Lower leg skin (tissue), 4 donors: ENCODE measurements at regions not wholly inside any gene's neighbourhood (a gene's known extent, or its start where the extent isn't known, plus 50 kb on each side); places are given as distances from the start of the nearest gene placed in this dataset.

Source experiments
- DNase-seq, 2 donors: peaks; one replicate each; pipeline ENCODE4 v3.0.0-alpha.2; 2019; ENCODE audit warnings: low spot score in 2 of 2
- H3K4me3 ChIP-seq: fragments of 200-600 bp; sonication (generic); 2 replicates; pipeline ENCODE4 v1.5.1; 2017; ENCODE audit warnings: mild to moderate bottlenecking, low read depth; ENCODE audit not compliant: poor library complexity, severe bottlenecking
- CTCF ChIP-seq, 3 donors: fragments of 450-650 bp; IDR thresholded peaks; one replicate each; pipeline ENCODE4 v1.5.1; 2016; ENCODE audit warnings: antibody characterized with exemption in 3 of 3, mild to moderate bottlenecking in 3 of 3, moderate library complexity in 2 of 3
- POLR2A ChIP-seq, 2 donors: fragments of 450-650 bp; IDR thresholded peaks; one replicate each; pipeline ENCODE4 v1.6.1; 2016 to 2017; ENCODE audit warnings: antibody characterized with exemption in 2 of 2, mild to moderate bottlenecking in 1 of 2, moderate library complexity in 1 of 2
- WGBS, 2 donors: methylation state at CpG; one replicate each; pipeline ENCODE4 v1.1.5; 2018; 5-methylcytosine and 5-hydroxymethylcytosine counted together
- intact Hi-C: fragments of 100-400 bp; cut with DNase I; formaldehyde crosslinking; loops from one replicate; pipeline ENCODE4 v1.15.0; 2023; ENCODE audit warnings: low total_unique reads

GRCh38 chr11:127733552-127733951, 733.0 kb upstream of the KIRREL3 start:
- intact Hi-C loops: no loop called here
- DNase-seq: no peak
- no peak overlapping the region for H3K4me3 ChIP-seq
- no peak for TF ChIP-seq POLR2A (IDR thresholded peaks at IDR 0.05)
- TF ChIP-seq CTCF (IDR thresholded peaks at IDR 0.05): no peak
- WGBS, 2 donors: 9 to 12% methylated on average over 4 of the region's 4 CpGs

GRCh38 chr11:127726367-127726766, 725.8 kb upstream of the KIRREL3 start:
- no peak overlapping the region for H3K4me3 ChIP-seq
- no peak for DNase-seq
- 61 to 66% methylated on average over 1 of the region's 1 CpG for WGBS, 2 donors
- intact Hi-C loops: no loop called here
- no peak for TF ChIP-seq POLR2A (IDR thresholded peaks at IDR 0.05)
- TF ChIP-seq CTCF (IDR thresholded peaks at IDR 0.05): no peak

GRCh38 chr11:127723714-127724113, 723.1 kb upstream of the KIRREL3 start:
- TF ChIP-seq POLR2A (IDR thresholded peaks at IDR 0.05) (no peak), CTCF (IDR thresholded peaks at IDR 0.05) (no peak)

GRCh38 chr11:127713226-127713625, 712.7 kb upstream of the KIRREL3 start:
- no peak overlapping the region for H3K4me3 ChIP-seq

More at GRCh38 chr11:127723714-127724113, 723.1 kb upstream of the KIRREL3 start:
- no peak for DNase-seq
- 72 to 81% methylated on average over 1 of the region's 1 CpG for WGBS, 2 donors
- intact Hi-C loops: no loop called here
- no peak overlapping the region for H3K4me3 ChIP-seq

GRCh38 chr11:127711748-127712147, 711.2 kb upstream of the KIRREL3 start:
- no peak overlapping the region for H3K4me3 ChIP-seq
- no peak for DNase-seq
- TF ChIP-seq CTCF (IDR thresholded peaks at IDR 0.05) (no peak), POLR2A (IDR thresholded peaks at IDR 0.05) (no peak)
- intact Hi-C loops: no loop called here
- WGBS, 2 donors: 89 to 92% methylated on average over 6 of the region's 6 CpGs

More at GRCh38 chr11:127713226-127713625, 712.7 kb upstream of the KIRREL3 start:
- TF ChIP-seq POLR2A (IDR thresholded peaks at IDR 0.05) (no peak), CTCF (IDR thresholded peaks at IDR 0.05) (no peak)
- intact Hi-C loops: no loop called here
- DNase-seq: no peak
- WGBS, 2 donors: 91 to 92% methylated on average over 2 of the region's 2 CpGs

- no peak overlapping the region for H3K4me3 ChIP-seq
- intact Hi-C loops: no loop called here
- WGBS, 2 donors: 61 to 76% methylated on average over 1 of the region's 1 CpG
- no peak for DNase-seq
- no peak for TF ChIP-seq CTCF (IDR thresholded peaks at IDR 0.05)
Observed at GRCh38 chr11:127710831-127711230, 710.3 kb upstream of the KIRREL3 start.
